GM23248 (cell line): ENCODE measurements at regions not wholly inside any gene's neighbourhood (a gene's known extent, or its start where the extent isn't known, plus 50 kb on each side); places are given as distances from the start of the nearest gene placed in this dataset.

Experiments used
- EZH2 ChIP-seq: fragments of 200-600 bp; sonication (generic); IDR thresholded peaks from 2 replicates; pipeline ENCODE4 v1.6.1; 2018; ENCODE audit warnings: antibody characterized with exemption, mild to moderate bottlenecking; ENCODE audit not compliant: insufficient read depth, poor library complexity, severe bottlenecking
- EZH2phosphoT487 ChIP-seq: fragments of 200-600 bp; sonication (generic); IDR thresholded peaks from 2 replicates; pipeline ENCODE4 v1.6.1; 2018; ENCODE audit warnings: antibody characterized with exemption, moderate library complexity, mild to moderate bottlenecking, low read depth; ENCODE audit not compliant: insufficient read depth

GRCh38 chr18:71976744-71977143 lies 567.4 kb downstream of the CBLN2 start:
- TF ChIP-seq EZH2 (no peak), EZH2phosphoT487 (no peak)
